Cardiac muscle cell (in vitro differentiated cells and primary cell): ENCODE measurements at regions not wholly inside any gene's neighbourhood (a gene's known extent, or its start where the extent isn't known, plus 50 kb on each side); places are given as distances from the start of the nearest gene placed in this dataset.
A peak's percentile ranks its signal among the peaks of the same experiment; 100 is the strongest.

Source experiments
- DNase-seq, 2 donors: peaks; one replicate each; pipeline versions ENCODE4 v3.0.0 to v3.0.0-alpha.2; 2010 to 2017; ENCODE audit warnings: low read depth in 1 of 2, low spot score in 1 of 2
- H3K27ac ChIP-seq: fragments of 200-600 bp; sonication (generic); 2 replicates; pipeline ENCODE4 v1.5.1; 2016
- H3K27me3 ChIP-seq: fragments of 200-600 bp; sonication (generic); 2 replicates; pipeline ENCODE4 v1.6.0; 2016; ENCODE audit warnings: control low read depth
- H3K36me3 ChIP-seq: fragments of 200-600 bp; sonication (generic); 2 replicates; pipeline ENCODE4 v1.5.1; 2016; ENCODE audit warnings: control low read depth
- H3K4me1 ChIP-seq: fragments of 200-600 bp; sonication (generic); 2 replicates; pipeline ENCODE4 v1.8.1; 2017; ENCODE audit warnings: low read depth, mild to moderate bottlenecking, mixed run types
- H3K4me3 ChIP-seq: fragments of 200-600 bp; sonication (generic); 2 replicates; pipeline ENCODE4 v1.5.1; 2016; ENCODE audit warnings: mild to moderate bottlenecking
- H3K9me3 ChIP-seq: fragments of 200-600 bp; sonication (generic); 2 replicates; pipeline ENCODE4 v1.5.1; 2017; ENCODE audit warnings: low read depth, mild to moderate bottlenecking, control low read depth
- TF ChIP-seq, protein P1 (sequence below): IDR thresholded peaks from 2 replicates; pipeline ENCODE4 v1.5.1; 2012; ENCODE audit warnings: low read depth, mild to moderate bottlenecking, low read length

GRCh38 chr21:25424634-25425033 lies 182.6 kb downstream of the MRPL39 start:
- Histone ChIP-seq H3K27me3 (no peaks in the 10 kb centered on the region), H3K9me3 (no peaks in the 10 kb centered on the region), H3K36me3 (no peaks in the 10 kb centered on the region), H3K27ac (no peak overlapping the region), H3K4me1 (peaks cover 3% of the 10 kb centered on the region), H3K4me3 (no peak overlapping the region)
- TF ChIP-seq, protein P1, sequence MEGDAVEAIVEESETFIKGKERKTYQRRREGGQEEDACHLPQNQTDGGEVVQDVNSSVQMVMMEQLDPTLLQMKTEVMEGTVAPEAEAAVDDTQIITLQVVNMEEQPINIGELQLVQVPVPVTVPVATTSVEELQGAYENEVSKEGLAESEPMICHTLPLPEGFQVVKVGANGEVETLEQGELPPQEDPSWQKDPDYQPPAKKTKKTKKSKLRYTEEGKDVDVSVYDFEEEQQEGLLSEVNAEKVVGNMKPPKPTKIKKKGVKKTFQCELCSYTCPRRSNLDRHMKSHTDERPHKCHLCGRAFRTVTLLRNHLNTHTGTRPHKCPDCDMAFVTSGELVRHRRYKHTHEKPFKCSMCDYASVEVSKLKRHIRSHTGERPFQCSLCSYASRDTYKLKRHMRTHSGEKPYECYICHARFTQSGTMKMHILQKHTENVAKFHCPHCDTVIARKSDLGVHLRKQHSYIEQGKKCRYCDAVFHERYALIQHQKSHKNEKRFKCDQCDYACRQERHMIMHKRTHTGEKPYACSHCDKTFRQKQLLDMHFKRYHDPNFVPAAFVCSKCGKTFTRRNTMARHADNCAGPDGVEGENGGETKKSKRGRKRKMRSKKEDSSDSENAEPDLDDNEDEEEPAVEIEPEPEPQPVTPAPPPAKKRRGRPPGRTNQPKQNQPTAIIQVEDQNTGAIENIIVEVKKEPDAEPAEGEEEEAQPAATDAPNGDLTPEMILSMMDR = no peak
- no peak for DNase-seq

DNA sequence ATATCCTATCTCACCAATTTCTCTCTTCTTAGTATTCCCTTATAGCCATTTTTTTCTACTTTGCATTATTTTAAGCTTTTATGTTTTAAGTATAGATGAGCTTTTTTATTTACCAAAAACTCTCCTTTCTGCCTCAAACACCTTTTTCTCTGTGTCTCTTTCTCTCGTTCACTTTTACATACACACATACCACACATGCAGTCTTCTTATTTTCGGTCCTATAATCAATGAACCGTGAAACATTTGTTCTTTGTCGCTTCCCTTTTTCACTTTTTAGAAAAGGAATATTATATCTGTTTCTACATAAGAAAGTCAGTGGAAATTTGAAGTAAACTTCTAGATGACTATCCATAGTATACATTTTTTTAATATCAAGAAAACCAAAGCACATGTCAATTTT lies 183.2 kb downstream of the MRPL39 start:
- TF ChIP-seq, protein P1 = no peak
- H3K9me3 ChIP-seq = no peaks in the 10 kb centered on the region

GRCh38 chr21:25422610-25423608 lies 184.4 kb downstream of the MRPL39 start:
- no peak for DNase-seq
- TF ChIP-seq, protein P1 = no peak
- H3K4me1 ChIP-seq = peaks cover 3% of the 10 kb centered on the region
- no peaks in the 10 kb centered on the region for H3K36me3 ChIP-seq
- H3K4me3 ChIP-seq = no peak overlapping the region
- H3K27me3 ChIP-seq = no peaks in the 10 kb centered on the region
- no peak overlapping the region for H3K27ac ChIP-seq
- no peaks in the 10 kb centered on the region for H3K9me3 ChIP-seq

More for the DNA sequence above, 183.2 kb downstream of the MRPL39 start:
- Histone ChIP-seq H3K27ac (no peak overlapping the region), H3K27me3 (no peaks in the 10 kb centered on the region), H3K4me1 (peaks cover 3% of the 10 kb centered on the region), H3K36me3 (no peaks in the 10 kb centered on the region), H3K4me3 (no peak overlapping the region)
- DNase-seq = no peak

GRCh38 chr21:25421321-25422028 lies 185.8 kb downstream of the MRPL39 start:
- H3K4me1 ChIP-seq = peaks cover 3% of the 10 kb centered on the region
- no peaks in the 10 kb centered on the region for H3K9me3 ChIP-seq
- H3K4me3 ChIP-seq = no peak overlapping the region
- H3K36me3 ChIP-seq = no peaks in the 10 kb centered on the region
- TF ChIP-seq, protein P1 = peak; percentile 43
- no peaks in the 10 kb centered on the region for H3K27me3 ChIP-seq
- H3K27ac ChIP-seq = no peak overlapping the region
- DNase-seq = peak; percentile 45 to 67

- no peak for DNase-seq
- no peaks in the 10 kb centered on the region for H3K9me3 ChIP-seq
- TF ChIP-seq, protein P1 = no peak
- H3K27ac ChIP-seq = no peak overlapping the region
- H3K36me3 ChIP-seq = no peaks in the 10 kb centered on the region
- no peak overlapping the region for H3K4me3 ChIP-seq
- H3K4me1 ChIP-seq = peaks cover 3% of the 10 kb centered on the region
- no peaks in the 10 kb centered on the region for H3K27me3 ChIP-seq
Observed at GRCh38 chr21:25420831-25421230, 186.4 kb downstream of the MRPL39 start.
